ENCODE measurements at regions not wholly inside any gene's neighbourhood (a gene's known extent, or its start where the extent isn't known, plus 50 kb on each side); places are given as distances from the start of the nearest gene placed in this dataset.
A peak's percentile ranks its signal among the peaks of the same experiment; 100 is the strongest.
"Not testable (repeated sequence)": the region's sequence is repeated elsewhere in the genome, so short reads cannot be mapped to it uniquely, and the experiment has no call there.

GRCh38 chrX:25442499-25442898 lies 426.7 kb upstream of the ARX start:
- Mint-ChIP-seq H3K27ac (no peak overlapping the region), H3K36me3 (ENCODE audit: low read depth) (no peaks in the 10 kb centered on the region), H3K9me3 (no peaks in the 10 kb centered on the region), H3K4me1 (no peaks in the 10 kb centered on the region), H3K4me3 (no peak overlapping the region), H3K27me3 (ENCODE audit: low read depth, poor library complexity) (no peaks in the 10 kb centered on the region)
- no peak for DNase-seq
- TF ChIP-seq CTCF (IDR thresholded peaks at IDR 0.05) = peak; percentile 16

- no peak overlapping the region for H3K27ac Mint-ChIP-seq
- no peaks in the 10 kb centered on the region for H3K27me3 Mint-ChIP-seq (ENCODE audit: low read depth, poor library complexity)
- DNase-seq = no peak
- no peaks in the 10 kb centered on the region for H3K4me1 Mint-ChIP-seq
- peaks cover 21% of the 10 kb centered on the region for H3K9me3 Mint-ChIP-seq
- H3K4me3 Mint-ChIP-seq = no peak overlapping the region
- no peak for TF ChIP-seq CTCF (IDR thresholded peaks at IDR 0.05)
- H3K36me3 Mint-ChIP-seq (ENCODE audit: low read depth) = no peaks in the 10 kb centered on the region
Measured at GRCh38 chrX:25433307-25433706, 417.5 kb upstream of the ARX start.

- no peak for TF ChIP-seq CTCF (IDR thresholded peaks at IDR 0.05)
- DNase-seq = no peak
- no peaks in the 10 kb centered on the region for H3K4me1 Mint-ChIP-seq
- H3K4me3 Mint-ChIP-seq = no peak overlapping the region
- peaks cover 23% of the 10 kb centered on the region for H3K9me3 Mint-ChIP-seq
- H3K27ac Mint-ChIP-seq = no peak overlapping the region
- no peaks in the 10 kb centered on the region for H3K27me3 Mint-ChIP-seq (ENCODE audit: low read depth, poor library complexity)
- no peaks in the 10 kb centered on the region for H3K36me3 Mint-ChIP-seq (ENCODE audit: low read depth)
Measured at GRCh38 chrX:25432396-25432795, 416.6 kb upstream of the ARX start.

- peak; percentile 4 for DNase-seq
- Mint-ChIP-seq H3K4me3 (no peak overlapping the region), H3K27ac (no peak overlapping the region), H3K4me1 (no peaks in the 10 kb centered on the region), H3K9me3 (peaks cover 36% of the 10 kb centered on the region), H3K27me3 (ENCODE audit: low read depth, poor library complexity) (no peaks in the 10 kb centered on the region), H3K36me3 (ENCODE audit: low read depth) (no peaks in the 10 kb centered on the region)
- no peak for TF ChIP-seq CTCF (IDR thresholded peaks at IDR 0.05)
Measured at GRCh38 chrX:25427873-25428555, 412.2 kb upstream of the ARX start.

- H3K4me3 Mint-ChIP-seq; DNase-seq; H3K36me3 Mint-ChIP-seq (ENCODE audit: low read depth); H3K27me3 Mint-ChIP-seq (ENCODE audit: low read depth, poor library complexity); H3K27ac Mint-ChIP-seq; H3K4me1 Mint-ChIP-seq: not testable (repeated sequence)
- H3K9me3 Mint-ChIP-seq = peaks cover 53% of the 10 kb centered on the region
Measured at GRCh38 chrX:25404163-25404562, 388.4 kb upstream of the ARX start.

- Mint-ChIP-seq H3K27me3 (ENCODE audit: low read depth, poor library complexity) (no peaks in the 10 kb centered on the region), H3K4me3 (no peak overlapping the region), H3K9me3 (peaks cover 27% of the 10 kb centered on the region), H3K4me1 (no peaks in the 10 kb centered on the region), H3K27ac (no peak overlapping the region), H3K36me3 (ENCODE audit: low read depth) (no peaks in the 10 kb centered on the region)
- DNase-seq = no peak
- no peak for TF ChIP-seq CTCF (IDR thresholded peaks at IDR 0.05)
Measured at GRCh38 chrX:25389266-25389665, 373.5 kb upstream of the ARX start.
